ENCODE measurements at regions not wholly inside any gene's neighbourhood (a gene's known extent, or its start where the extent isn't known, plus 50 kb on each side); places are given as distances from the start of the nearest gene placed in this dataset.
"Not testable (repeated sequence)": the region's sequence is repeated elsewhere in the genome, so short reads cannot be mapped to it uniquely, and the experiment has no call there.

GRCh38 chr5:179449950-179450349 lies 100.4 kb upstream of the RUFY1 start:
- H3K27ac Mint-ChIP-seq; H3K27me3 Mint-ChIP-seq (ENCODE audit: low read depth); H3K4me1 Mint-ChIP-seq (ENCODE audit: low read depth); H3K9me3 Mint-ChIP-seq; H3K36me3 Mint-ChIP-seq (ENCODE audit: low read depth); H3K4me3 Mint-ChIP-seq: not testable (repeated sequence)

DNA sequence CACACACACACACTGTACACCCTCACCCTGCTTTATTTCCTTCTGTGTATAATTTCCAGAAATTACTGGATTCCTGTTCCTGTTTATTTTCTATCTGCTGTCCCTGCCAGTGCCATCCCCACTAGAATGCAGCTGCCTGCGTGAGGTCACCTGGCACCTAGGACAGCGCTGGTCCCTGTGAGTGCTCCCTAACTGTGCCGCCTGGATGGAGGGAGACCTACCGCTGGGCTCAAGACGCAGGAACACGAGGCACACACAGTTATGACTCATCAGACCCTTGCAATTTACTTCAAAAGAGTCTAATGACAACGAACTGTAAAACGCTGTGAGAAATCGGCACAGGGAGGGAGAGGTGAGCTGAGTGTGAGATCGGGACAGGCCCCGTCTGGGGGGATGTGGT lies 102.1 kb upstream of the RUFY1 start:
- not testable (repeated sequence) for H3K4me3 Mint-ChIP-seq; H3K9me3 Mint-ChIP-seq; H3K36me3 Mint-ChIP-seq (ENCODE audit: low read depth); H3K4me1 Mint-ChIP-seq (ENCODE audit: low read depth); H3K27ac Mint-ChIP-seq; H3K27me3 Mint-ChIP-seq (ENCODE audit: low read depth)

GRCh38 chr5:179442289-179442688 lies 97.0 kb upstream of the ADAMTS2 start:
- not testable (repeated sequence) for H3K27me3 Mint-ChIP-seq (ENCODE audit: low read depth); H3K4me3 Mint-ChIP-seq; H3K36me3 Mint-ChIP-seq (ENCODE audit: low read depth); H3K27ac Mint-ChIP-seq; H3K4me1 Mint-ChIP-seq (ENCODE audit: low read depth); H3K9me3 Mint-ChIP-seq

GRCh38 chr5:179439181-179439985 lies 94.1 kb upstream of the ADAMTS2 start:
- Mint-ChIP-seq H3K4me3 (no peak overlapping the region), H3K27ac (no peak overlapping the region), H3K27me3 (ENCODE audit: low read depth) (no peaks in the 10 kb centered on the region), H3K4me1 (ENCODE audit: low read depth) (no peaks in the 10 kb centered on the region), H3K36me3 (ENCODE audit: low read depth) (no peaks in the 10 kb centered on the region), H3K9me3 (no peaks in the 10 kb centered on the region)

DNA sequence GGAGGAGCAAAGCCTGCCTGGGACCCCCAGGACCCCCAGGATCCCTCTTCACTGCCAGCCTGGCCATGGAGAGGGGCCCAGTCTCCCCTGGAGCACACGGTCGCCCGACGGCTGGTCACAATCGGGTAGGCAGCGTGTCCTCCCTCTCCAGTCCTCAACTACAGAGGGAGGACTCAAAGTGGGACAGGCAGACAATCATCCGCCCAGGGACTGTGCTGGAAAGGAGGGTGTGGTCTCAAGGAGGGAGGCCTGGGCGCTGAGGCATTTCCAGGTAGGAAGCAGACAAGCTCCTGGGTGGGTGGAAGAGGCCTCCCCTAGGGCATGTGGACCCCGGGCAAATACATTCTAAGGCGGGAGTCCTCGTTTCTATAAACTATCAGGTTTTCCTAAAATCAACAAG lies 93.2 kb upstream of the ADAMTS2 start:
- Mint-ChIP-seq H3K27me3 (ENCODE audit: low read depth) (no peaks in the 10 kb centered on the region), H3K27ac (no peak overlapping the region), H3K4me3 (no peak overlapping the region), H3K9me3 (no peaks in the 10 kb centered on the region), H3K4me1 (ENCODE audit: low read depth) (no peaks in the 10 kb centered on the region), H3K36me3 (ENCODE audit: low read depth) (no peaks in the 10 kb centered on the region)

DNA sequence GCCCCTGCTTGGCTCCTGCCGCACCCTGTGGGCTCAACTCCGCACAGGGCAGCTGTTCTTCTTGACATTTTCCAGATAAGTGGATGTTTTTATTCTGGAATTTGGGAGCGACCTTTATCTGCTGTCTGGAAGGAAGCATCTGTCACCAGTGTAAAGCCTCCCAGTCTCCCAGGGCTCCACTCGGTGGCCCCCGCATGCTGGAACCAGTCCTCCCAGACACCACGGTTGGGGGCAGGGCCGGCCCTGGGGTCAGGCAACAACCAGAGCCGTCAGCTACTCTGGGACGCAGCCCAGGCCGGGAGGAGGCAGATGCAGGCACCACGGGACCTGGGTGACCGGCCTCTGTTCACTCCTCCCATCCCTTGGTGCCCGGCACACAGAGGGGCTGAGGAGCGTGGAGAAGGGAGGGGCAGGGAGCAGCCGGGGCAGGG lies 92.8 kb upstream of the ADAMTS2 start:
- H3K27me3 Mint-ChIP-seq (ENCODE audit: low read depth) = no peaks in the 10 kb centered on the region
- H3K4me3 Mint-ChIP-seq = no peak overlapping the region
- H3K36me3 Mint-ChIP-seq (ENCODE audit: low read depth) = no peaks in the 10 kb centered on the region
- H3K27ac Mint-ChIP-seq = no peak overlapping the region
- H3K4me1 Mint-ChIP-seq (ENCODE audit: low read depth) = no peaks in the 10 kb centered on the region
- peaks cover 2% of the 10 kb centered on the region for H3K9me3 Mint-ChIP-seq

GRCh38 chr5:179437341-179438001 lies 92.2 kb upstream of the ADAMTS2 start:
- Mint-ChIP-seq H3K36me3 (ENCODE audit: low read depth) (no peaks in the 10 kb centered on the region), H3K4me1 (ENCODE audit: low read depth) (no peaks in the 10 kb centered on the region), H3K9me3 (peaks cover 3% of the 10 kb centered on the region), H3K27me3 (ENCODE audit: low read depth) (no peaks in the 10 kb centered on the region), H3K27ac (no peak overlapping the region), H3K4me3 (no peak overlapping the region)

- no peak overlapping the region for H3K27ac Mint-ChIP-seq
- H3K4me1 Mint-ChIP-seq (ENCODE audit: low read depth) = no peaks in the 10 kb centered on the region
- H3K4me3 Mint-ChIP-seq = no peak overlapping the region
- H3K27me3 Mint-ChIP-seq (ENCODE audit: low read depth) = no peaks in the 10 kb centered on the region
- no peaks in the 10 kb centered on the region for H3K36me3 Mint-ChIP-seq (ENCODE audit: low read depth)
- peaks cover 3% of the 10 kb centered on the region for H3K9me3 Mint-ChIP-seq
These were observed 91.3 kb upstream of the ADAMTS2 start for GRCh38 chr5:179436321-179437122.

GRCh38 chr5:179435731-179436315 lies 90.6 kb upstream of the ADAMTS2 start:
- no peak overlapping the region for H3K27ac Mint-ChIP-seq
- no peaks in the 10 kb centered on the region for H3K27me3 Mint-ChIP-seq (ENCODE audit: low read depth)
- H3K4me3 Mint-ChIP-seq = no peak overlapping the region
- H3K36me3 Mint-ChIP-seq (ENCODE audit: low read depth) = no peaks in the 10 kb centered on the region
- peaks cover 3% of the 10 kb centered on the region for H3K9me3 Mint-ChIP-seq
- no peaks in the 10 kb centered on the region for H3K4me1 Mint-ChIP-seq (ENCODE audit: low read depth)

DNA sequence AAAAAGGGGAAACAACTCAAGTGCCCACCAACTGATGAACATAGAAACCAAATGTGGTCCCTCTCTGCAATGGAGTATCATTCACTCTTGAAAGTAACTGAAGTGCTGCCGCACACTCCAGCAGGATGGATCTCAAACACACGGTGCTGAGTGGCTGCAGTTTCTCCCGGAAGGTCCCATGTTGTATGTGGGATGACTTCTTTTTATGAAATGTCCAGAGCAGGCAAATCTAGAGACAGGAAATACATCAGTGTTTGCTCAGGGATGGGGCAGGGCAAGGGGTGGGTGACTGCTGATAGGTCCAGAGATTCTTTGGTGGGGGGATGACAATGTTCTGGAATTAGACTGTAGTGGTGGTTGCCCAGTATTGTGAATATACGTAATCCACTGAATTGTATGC lies 89.9 kb upstream of the ADAMTS2 start:
- no peak overlapping the region for H3K4me3 Mint-ChIP-seq
- H3K27ac Mint-ChIP-seq = no peak overlapping the region
- H3K36me3 Mint-ChIP-seq (ENCODE audit: low read depth) = no peaks in the 10 kb centered on the region
- peaks cover 3% of the 10 kb centered on the region for H3K9me3 Mint-ChIP-seq
- no peaks in the 10 kb centered on the region for H3K27me3 Mint-ChIP-seq (ENCODE audit: low read depth)
- no peaks in the 10 kb centered on the region for H3K4me1 Mint-ChIP-seq (ENCODE audit: low read depth)

DNA sequence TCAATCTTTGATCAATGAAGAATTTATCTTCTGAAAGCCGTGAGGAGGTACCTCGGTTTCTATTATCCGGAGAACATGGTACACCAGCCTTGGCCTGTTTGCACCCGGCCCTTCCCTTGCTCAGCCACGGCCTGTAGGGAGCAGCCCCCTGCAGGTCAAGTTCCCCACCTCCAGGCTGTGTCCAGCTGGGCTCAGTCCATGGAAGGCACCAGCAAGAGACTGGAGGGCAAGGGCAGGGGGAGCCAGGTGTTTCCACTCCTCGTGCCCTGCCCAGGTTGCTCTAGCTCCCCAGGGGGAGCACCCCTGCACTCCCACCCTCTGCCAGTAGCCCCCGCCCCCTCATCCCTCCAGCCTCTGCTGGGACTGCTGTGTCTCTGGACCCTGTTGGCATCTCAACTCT lies 87.3 kb upstream of the ADAMTS2 start:
- H3K36me3 Mint-ChIP-seq (ENCODE audit: low read depth) = no peaks in the 10 kb centered on the region
- no peak overlapping the region for H3K4me3 Mint-ChIP-seq
- no peaks in the 10 kb centered on the region for H3K27me3 Mint-ChIP-seq (ENCODE audit: low read depth)
- no peak overlapping the region for H3K27ac Mint-ChIP-seq
- peaks cover 3% of the 10 kb centered on the region for H3K9me3 Mint-ChIP-seq
- no peaks in the 10 kb centered on the region for H3K4me1 Mint-ChIP-seq (ENCODE audit: low read depth)

DNA sequence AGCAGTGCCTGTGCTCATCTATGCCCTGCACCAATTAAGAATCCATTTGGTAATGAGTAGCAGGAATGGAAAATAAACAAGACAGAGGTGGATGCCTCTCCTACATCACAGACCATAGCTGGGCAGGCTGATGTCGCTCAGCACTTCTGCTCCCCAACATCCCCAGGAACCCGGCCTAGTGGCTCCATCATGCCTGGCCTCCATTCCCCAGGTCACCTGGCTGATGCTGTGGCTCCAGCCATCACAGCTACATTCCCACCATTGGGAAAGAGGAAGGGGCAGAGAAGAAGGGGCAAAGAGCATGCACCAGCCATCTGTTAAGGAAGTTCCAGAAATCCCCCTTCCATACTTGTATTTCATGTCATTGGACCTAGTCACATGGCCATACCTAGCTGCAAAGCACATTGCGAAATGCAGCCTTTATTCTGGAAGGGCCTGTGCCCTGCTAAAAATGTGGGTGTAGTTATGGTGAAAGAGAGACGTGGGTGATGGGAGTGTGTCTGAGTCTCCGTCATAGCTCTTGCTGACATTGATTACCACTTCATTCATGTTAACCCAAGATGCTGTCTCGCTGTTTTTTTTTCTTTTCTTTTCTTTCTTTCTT lies 86.1 kb upstream of the ADAMTS2 start:
- Mint-ChIP-seq H3K27ac (no peak overlapping the region), H3K4me3 (no peak overlapping the region), H3K9me3 (peaks cover 3% of the 10 kb centered on the region), H3K4me1 (ENCODE audit: low read depth) (no peaks in the 10 kb centered on the region), H3K36me3 (ENCODE audit: low read depth) (no peaks in the 10 kb centered on the region), H3K27me3 (ENCODE audit: low read depth) (no peaks in the 10 kb centered on the region)

DNA sequence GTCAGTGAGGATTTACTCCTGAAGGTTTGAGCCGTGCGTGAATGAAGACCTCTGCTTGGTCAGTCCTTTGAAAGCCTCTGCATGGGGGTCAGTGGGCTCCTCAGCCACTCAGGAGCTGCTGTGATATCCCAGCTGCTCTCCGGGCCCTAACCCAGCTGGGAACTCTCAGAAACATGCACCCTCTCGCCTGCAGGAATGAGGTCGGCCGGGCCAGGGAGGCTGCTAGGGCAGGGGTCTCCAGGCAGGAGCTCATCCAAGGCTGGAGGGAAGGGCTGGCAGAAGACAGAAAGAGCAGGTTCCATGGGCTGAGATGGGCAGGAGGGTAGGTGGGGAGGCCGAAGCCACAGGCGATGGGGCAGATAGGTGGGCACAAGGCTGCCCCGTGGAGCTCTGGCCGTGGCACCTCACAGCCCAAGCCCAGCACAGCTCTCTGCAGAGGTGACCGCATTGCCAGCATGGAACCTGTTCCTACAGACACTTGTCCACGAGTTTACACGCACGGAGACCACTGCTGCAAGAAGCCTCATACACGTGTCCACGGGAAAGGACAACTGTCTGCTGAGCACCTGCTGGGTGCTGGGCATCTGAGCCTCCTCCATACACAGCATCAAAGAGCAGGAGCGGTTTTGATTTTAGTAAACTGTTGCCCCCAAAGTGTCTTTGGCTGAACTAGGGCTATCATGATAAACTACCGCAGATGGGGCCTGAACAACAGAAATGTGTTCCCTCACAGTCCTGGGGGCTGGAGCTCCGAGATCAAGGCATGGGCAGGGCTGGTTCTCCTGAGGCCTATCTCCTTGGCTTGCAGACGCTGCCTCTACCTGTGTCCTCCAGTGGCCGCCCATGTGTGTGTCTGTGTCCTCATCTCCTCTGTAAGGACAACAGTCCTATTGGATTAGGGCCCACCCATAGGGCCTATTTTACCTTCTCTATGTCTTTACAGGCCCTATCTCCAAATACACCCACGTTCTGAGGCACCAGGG lies 85.2 kb upstream of the ADAMTS2 start:
- H3K9me3 Mint-ChIP-seq = peaks cover 3% of the 10 kb centered on the region
- no peak overlapping the region for H3K4me3 Mint-ChIP-seq
- H3K27ac Mint-ChIP-seq = no peak overlapping the region
- no peaks in the 10 kb centered on the region for H3K4me1 Mint-ChIP-seq (ENCODE audit: low read depth)
- no peaks in the 10 kb centered on the region for H3K27me3 Mint-ChIP-seq (ENCODE audit: low read depth)
- no peaks in the 10 kb centered on the region for H3K36me3 Mint-ChIP-seq (ENCODE audit: low read depth)
